ENCODE measurements at regions not wholly inside any gene's neighbourhood (a gene's known extent, or its start where the extent isn't known, plus 50 kb on each side); places are given as distances from the start of the nearest gene placed in this dataset.

- no peak for TF ChIP-seq CTCF (IDR thresholded peaks at IDR 0.05 in 8 of 11, conservative IDR thresholded peaks at IDR 0.05 in 3 of 11)
- no peak for TF ChIP-seq POLR2A (IDR thresholded peaks at IDR 0.05)
- TF ChIP-seq POLR2AphosphoS5 (IDR thresholded peaks at IDR 0.05) = no peak
These were observed 475.8 kb upstream of the OLFM3 start for GRCh38 chr1:102472520-102472919.

Measured in spleen (tissue), 7 donors.